COLO829 (cell line): ENCODE measurements at regions not wholly inside any gene's neighbourhood (a gene's known extent, or its start where the extent isn't known, plus 50 kb on each side); places are given as distances from the start of the nearest gene placed in this dataset.
"Not testable (repeated sequence)": the region's sequence is repeated elsewhere in the genome, so short reads cannot be mapped to it uniquely, and the experiment has no call there.

Experiments used
- DNase-seq: peaks from one replicate; pipeline ENCODE4 v3.0.0; 2012; ENCODE audit warnings: low spot score

GRCh38 chr1:96509339-96509738 is 212.2 kb upstream of the PTBP2 start:
- DNase-seq, result no peak

- no peak for DNase-seq
Observed at GRCh38 chr1:96509951-96510350, 211.6 kb upstream of the PTBP2 start.

GRCh38 chr1:96510391-96510790 is 211.2 kb upstream of the PTBP2 start:
- DNase-seq, result no peak

GRCh38 chr1:96510911-96511310 is 210.7 kb upstream of the PTBP2 start:
- no peak for DNase-seq

GRCh38 chr1:96513136-96513535 is 208.4 kb upstream of the PTBP2 start:
- DNase-seq, result no peak

- no peak for DNase-seq
Observed at GRCh38 chr1:96515430-96515829, 206.2 kb upstream of the PTBP2 start.

- DNase-seq, result no peak
Observed at GRCh38 chr1:96515925-96516324, 205.7 kb upstream of the PTBP2 start.

- DNase-seq, result no peak
Observed at GRCh38 chr1:96519851-96520578, 201.6 kb upstream of the PTBP2 start.

- no peak for DNase-seq
Observed at GRCh38 chr1:96520579-96520947, 201.0 kb upstream of the PTBP2 start.

- no peak for DNase-seq
Observed at GRCh38 chr1:96521010-96521409, 200.6 kb upstream of the PTBP2 start.

GRCh38 chr1:96521994-96522760 is 199.4 kb upstream of the PTBP2 start:
- DNase-seq, result peak; percentile 13

- no peak for DNase-seq
Observed at GRCh38 chr1:96522927-96523326, 198.7 kb upstream of the PTBP2 start.

GRCh38 chr1:96524100-96524499 is 197.5 kb upstream of the PTBP2 start:
- DNase-seq, result no peak

- DNase-seq, result no peak
Observed at GRCh38 chr1:96525657-96526557, 195.7 kb upstream of the PTBP2 start.

GRCh38 chr1:96528672-96529071 is 192.9 kb upstream of the PTBP2 start:
- not testable (repeated sequence) for DNase-seq

- no peak for DNase-seq
Observed at GRCh38 chr1:96533820-96534219, 187.8 kb upstream of the PTBP2 start.

GRCh38 chr1:96536581-96536980 is 185.0 kb upstream of the PTBP2 start:
- no peak for DNase-seq

- peak; percentile 2 for DNase-seq
Observed at GRCh38 chr1:96538111-96538641, 183.4 kb upstream of the PTBP2 start.

- no peak for DNase-seq
Observed at GRCh38 chr1:96538883-96539282, 182.7 kb upstream of the PTBP2 start.

- no peak for DNase-seq
Observed at GRCh38 chr1:96541491-96541890, 180.1 kb upstream of the PTBP2 start.

GRCh38 chr1:96544051-96544830 is 177.3 kb upstream of the PTBP2 start:
- no peak for DNase-seq

- DNase-seq, result no peak
Observed at GRCh38 chr1:96544831-96545221, 176.8 kb upstream of the PTBP2 start.
